HG02852 (cell line): ENCODE measurements at regions not wholly inside any gene's neighbourhood (a gene's known extent, or its start where the extent isn't known, plus 50 kb on each side); places are given as distances from the start of the nearest gene placed in this dataset.
"Not testable (repeated sequence)": the region's sequence is repeated elsewhere in the genome, so short reads cannot be mapped to it uniquely, and the experiment has no call there.

ENCODE experiments used
- ATAC-seq: cut with Tn5 transposase; IDR thresholded peaks from one replicate; pipeline ENCODE4 v1.9.1; 2021; ENCODE audit warnings: mild to moderate bottlenecking, moderate library complexity; ENCODE audit not compliant: unreplicated experiment

DNA sequence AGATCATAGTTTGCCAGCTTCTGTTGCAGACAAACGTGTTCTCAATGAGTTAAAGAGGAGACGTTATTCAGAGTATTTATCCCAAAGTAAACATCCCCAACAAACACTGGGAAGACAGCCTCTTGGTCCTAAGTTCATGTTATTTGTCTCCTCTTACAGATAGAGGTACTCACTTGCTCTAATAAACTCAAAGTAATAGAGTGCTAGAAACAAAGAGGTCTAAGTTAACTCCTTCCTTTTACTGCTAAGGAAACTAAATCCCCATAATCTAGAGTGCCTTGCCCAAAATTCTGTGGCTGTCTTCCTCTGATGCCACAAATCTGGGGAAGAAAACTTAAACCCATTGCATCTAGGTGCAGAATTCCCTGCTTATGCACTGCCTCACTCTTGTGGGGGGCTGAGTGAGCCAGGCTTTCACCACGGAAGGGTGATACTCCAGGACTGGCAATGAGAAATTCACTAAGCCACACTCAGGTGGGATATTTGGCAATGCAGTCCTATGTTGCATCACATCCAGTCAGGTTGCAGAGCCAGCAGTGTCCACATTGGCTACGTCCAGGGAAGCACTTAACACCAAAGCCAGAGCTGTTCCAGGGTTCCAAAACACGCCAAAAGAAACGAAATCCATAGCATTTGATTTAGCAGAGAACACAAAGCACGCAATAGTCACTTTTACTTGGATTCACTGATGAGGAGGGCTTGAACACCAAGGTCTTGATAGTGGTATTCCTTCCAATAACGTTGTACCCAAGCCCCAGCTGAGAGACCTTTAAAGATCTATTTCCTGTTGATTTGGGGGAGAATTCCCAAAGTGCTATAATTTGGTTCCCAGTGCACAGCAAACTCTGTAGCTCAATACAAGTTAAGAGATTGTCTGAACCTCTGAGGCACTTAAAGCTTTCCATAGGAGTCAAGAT lies 81.0 kb upstream of the FOXQ1 start:
- ATAC-seq, result no peak

DNA sequence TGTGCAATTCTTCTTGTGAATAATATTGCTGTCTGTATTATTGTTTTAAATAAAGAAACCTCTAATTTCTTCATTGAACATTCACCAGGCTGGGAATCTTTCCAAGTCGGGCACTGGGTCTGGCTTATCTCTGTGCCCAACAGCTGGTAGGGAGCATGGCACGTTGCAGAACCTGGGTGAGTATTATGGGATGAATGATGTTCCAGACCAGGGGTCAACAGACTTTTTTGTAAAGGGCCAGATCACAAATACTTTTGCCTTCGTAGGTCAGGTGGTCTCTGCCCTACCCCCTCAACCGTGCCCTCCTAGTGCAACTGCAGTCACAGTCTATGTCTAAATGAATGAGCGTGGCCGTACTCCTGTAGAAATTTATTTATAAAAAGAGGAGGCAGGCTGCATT lies 81.6 kb upstream of the FOXQ1 start:
- no peak for ATAC-seq

DNA sequence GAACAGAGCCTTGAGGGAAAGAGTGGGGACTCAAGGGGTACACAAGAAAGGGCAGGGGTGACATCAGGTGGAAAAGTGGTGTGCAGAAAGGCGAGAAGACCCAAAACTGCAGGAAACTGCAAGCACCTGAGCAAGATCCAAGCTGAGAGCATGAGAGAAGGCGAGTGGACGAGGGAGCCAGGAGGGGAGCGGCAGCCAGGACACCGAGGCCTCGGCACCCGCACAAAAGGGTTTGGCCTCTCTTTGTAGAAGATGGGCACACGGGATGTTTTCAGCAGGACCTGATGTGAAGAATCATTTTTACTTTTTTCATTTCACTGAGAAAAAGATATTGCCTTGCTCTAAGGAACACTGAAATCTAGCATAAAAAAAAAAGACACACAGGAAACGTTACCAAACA lies 82.1 kb upstream of the FOXQ1 start:
- ATAC-seq, result no peak

DNA sequence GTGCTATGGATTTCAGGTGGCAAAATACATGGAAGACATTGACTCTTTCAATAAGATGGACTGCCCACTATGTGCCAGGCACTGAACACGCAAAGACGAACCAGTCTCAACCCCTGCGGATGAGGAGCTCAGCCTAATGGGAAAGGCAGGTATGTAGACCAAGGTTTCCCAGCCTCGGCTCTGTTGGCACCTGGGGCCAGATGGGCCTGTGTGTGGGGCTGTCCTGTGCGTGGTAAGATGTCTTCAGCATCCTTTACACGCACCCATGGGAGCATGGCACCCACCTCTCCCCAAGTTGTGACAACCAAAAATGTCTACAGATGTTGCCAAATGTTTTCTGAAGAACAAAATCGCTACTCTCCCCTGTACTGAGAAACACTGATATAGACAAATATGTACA lies 82.6 kb upstream of the FOXQ1 start:
- ATAC-seq, result no peak

DNA sequence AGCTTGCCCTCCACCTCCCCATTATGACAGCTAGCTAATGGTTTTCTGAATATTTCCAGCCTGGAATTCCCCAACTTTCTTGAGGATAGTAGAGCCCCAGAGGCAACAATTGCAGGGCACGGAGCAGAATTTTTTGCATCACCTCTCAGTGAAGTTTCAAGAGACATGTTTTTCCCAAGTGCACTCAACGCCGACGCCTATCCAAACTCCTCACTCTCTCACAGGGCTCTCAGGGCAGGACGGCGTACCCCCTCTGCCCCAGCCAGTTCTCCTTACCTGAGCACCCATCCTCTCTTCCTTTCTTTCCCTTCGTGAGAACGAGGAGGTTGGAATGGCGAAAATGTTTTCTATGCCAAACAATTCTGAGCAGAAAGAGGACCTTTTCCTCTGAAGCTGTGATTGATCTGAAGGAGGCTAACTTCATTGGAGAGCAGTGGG lies 83.1 kb upstream of the FOXQ1 start:
- ATAC-seq, result no peak

DNA sequence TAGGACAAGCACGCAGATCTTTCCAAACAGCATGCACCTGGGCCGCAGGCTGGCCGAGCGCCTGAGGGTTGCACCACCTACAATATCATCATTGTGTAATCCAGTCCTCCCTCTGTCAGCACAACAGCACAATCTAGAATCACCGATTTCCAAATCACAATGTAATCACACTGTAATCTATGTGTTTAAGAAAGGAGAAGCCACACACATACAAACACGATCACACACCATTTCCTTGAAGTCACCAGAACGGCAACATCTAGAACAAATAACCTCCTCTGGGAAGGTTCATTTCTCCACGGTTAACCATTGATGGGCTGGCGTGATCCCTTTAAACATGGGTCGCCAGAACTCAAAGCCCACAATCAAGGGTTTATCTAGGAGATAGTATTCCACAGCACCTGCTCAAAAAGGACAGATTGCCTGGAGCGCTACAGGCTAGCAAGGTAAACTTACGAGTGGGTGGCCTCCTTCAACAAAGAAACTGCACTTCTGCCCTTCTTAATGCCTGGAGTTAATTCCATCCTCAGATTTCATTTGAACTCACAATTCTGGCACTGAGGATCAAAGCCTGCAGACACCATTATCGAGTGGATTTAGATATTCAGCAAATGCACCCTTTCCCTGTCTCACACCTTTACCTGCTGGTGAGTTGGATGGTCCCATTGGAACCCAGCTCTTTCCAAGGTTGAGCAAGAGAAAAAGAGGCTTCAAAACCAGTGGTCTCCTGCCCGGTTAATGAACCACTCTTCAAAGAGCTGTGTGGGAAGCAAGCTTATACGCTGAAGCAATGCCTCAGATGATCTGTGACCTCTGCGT lies 83.8 kb upstream of the FOXQ1 start:
- ATAC-seq, result no peak

DNA sequence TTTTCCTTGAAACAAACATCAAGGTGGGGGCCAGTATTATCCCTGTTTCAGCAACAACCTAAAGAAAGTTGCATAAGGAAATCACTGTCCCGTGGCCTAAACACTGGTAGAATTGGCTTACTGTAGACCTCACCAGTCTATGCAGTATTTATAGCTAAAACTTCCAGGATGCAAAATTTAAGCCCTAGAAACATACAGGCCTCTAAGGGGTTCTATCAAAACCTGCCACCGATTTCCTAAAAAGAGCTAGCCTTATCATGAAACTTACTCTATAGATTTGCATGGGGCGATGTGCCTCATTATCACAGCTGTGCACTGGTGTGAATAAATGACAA lies 84.3 kb upstream of the FOXQ1 start:
- ATAC-seq, result no peak

DNA sequence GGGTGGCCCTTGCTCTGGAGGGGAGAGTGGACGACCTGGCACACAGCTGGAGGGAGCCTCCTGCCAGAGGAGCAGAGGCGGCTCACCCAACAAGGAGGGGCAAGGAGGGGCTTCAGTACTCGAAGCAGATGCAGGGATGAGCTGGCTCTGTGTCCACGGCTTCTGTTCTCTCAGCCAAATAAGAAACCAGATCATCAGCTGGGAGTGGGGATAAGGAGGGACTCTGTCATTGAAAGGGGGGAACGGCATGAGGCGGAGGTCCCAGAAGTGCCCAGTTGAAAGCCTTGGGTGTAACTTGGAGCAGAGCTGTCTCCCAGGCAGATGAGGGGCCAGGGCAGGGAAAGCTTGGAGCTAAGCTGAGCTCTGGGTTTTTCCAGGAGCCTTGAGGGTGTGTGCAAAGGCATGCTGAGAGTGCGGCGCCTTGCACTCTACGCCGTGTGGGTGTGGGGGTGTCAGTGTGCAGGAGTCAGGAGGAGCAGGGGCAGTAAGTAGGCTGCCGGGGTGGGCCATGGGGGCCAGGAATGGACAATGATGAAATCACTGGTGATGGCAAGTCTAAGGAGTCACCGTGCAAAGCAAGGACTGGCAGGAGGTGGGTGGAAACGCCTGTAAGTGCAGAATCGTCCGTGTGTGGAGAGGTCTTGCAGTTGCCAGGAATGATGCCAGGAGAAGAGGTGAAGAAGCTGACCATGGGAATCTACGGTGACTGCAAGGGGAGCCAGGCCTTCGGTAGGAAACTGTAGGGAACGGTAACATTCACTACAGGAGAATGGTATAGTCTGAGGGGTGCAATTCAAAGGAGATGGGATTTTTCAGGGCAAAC lies 85.4 kb upstream of the FOXQ1 start:
- ATAC-seq, result no peak

DNA sequence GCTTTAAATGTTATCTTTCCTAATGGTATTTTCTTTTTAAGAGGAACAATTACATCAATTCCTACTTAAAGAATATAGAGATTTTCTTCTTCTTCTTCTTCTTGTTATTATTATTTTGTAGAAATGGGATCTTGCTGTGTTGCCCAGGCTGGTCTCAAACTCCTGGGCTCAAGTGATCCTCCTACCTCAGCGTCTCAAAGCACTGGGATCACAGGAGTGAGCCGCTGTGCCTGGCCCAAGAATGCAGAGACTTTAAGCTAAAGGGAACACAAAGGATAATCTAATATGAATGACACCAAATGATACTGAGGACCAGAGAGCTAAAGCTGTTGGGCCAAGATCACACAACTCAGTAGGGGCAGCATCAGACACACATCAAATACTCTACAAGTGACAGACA lies 87.4 kb upstream of the FOXQ1 start:
- ATAC-seq, result no peak

DNA sequence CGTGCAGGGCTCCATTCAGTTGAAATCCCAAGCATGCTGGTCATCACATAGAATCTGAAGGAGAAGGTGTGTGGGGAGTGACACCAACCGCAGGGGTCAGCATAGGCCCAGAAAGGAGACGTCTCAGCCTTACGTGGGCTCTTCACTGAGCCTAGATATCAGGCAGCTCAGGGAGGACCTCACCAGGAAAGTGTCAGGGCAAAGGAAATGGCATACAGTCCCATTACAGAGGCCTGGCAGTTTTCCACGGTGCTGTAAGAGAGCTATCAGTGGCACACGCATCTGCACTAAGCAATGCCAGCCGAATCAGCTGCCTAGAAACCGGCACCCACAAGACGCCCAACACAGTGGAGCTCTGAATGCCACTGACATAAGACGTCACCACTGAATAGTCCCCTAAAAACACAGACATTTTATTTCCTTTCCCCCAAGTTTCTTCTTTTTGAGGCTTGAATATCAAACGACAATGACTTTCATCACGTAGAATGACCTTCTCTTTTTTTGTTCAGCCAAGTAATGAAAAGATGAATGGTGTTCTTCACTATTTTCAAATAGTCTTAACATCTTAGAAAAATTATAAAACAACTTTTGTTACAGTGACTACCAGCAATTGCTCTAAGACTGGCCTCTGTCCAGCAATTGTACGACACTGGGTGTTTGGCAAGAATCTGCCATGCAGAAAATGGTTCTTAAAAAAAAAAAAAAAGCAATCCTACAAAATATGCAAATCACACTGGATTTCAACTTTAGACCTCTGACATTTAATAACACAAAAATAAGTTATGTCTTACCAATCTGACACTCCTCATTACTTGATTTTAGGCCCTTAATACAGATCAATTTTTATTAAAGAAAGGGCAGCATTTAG lies 88.9 kb upstream of the FOXQ1 start:
- ATAC-seq, result no peak

DNA sequence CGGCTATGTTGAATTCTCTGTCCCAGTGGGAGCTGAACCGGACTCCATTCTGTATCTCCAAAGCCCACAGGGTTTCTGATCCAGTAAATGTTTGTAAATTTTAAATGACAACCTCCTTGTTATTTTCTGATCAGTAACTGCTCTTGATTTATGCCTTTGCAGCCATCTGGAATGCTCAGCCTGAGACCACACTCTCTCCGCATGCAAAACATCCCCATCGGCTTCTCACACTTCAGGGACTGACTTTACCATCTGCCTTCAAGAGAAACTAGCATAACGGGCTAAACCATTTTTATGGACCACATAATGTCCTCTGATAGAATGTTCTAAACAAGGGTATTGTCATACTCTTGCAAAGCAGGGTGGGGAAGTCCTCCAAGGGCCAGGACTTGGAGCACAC lies 94.5 kb upstream of the FOXQ1 start:
- ATAC-seq, result no peak

DNA sequence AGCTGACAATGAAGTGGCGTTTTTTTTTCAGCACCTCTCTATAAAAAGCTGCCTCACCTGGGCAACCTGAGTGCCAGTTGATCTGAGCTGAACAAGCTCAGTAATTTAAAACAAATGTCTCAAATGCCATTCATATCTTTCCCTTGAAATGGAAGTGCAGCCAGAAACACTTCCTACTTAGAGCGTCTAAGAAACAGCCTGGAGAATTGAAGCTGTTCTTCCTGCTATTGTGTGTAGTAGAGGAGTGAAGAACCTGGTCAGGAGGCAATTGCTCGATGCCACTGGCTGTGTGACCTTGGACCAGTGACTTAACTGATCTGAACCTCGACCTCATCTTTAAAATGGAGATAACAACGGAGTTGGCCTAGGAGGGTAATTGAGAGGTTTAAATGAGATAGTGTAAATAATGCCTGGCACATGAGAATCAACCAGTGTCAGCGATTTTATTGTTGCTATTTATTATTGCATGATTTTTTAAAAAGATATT lies 95.4 kb upstream of the FOXQ1 start:
- no peak for ATAC-seq

DNA sequence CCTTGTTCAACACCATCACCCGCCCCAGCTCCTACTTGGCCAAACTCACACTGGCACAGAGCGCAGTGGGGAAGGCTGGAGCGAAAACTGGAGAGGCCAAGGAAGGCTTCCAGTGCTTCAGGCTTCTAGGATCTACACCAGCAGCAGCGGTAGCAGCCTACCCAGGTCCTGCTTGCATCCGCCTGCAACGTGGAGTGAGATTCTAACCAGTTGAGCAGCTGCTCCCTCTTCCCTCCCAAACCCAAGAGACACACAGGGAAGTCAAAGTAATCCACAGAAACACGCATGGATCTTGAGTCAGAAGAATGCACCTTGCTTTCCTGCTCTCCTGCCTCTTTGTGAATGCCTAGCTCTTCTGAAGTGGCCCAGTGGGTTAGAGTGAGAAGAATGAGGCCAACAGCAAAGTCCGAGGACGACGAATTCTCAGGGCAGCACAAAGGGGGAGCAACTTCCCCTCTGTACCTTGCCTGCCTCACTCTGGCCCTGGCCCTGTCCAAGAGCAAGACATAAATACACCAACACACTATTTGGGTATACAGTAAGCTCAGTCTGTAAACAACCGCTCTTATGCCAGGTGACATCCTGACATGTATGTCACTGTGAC lies 95.9 kb upstream of the FOXQ1 start:
- no peak for ATAC-seq

DNA sequence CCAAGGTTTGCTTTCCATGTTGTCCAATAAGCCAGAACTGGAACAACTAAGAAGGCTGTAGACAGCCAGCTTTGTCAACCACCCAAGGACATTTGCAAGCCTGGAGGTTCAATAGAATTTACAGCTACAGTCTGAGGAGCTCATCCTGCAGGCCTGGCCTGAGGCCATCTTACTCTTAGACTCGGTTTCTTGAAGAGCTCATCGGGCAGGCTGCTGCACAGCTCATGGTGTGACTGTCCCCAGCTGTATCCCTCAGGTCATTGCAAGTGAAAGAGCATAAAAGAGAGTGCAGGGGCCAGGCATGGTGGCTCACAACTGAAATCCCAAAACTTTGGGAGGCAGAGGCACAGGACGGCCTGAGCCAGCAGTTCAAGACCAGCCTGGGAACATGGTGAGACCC lies 96.9 kb upstream of the FOXQ1 start:
- no peak for ATAC-seq

DNA sequence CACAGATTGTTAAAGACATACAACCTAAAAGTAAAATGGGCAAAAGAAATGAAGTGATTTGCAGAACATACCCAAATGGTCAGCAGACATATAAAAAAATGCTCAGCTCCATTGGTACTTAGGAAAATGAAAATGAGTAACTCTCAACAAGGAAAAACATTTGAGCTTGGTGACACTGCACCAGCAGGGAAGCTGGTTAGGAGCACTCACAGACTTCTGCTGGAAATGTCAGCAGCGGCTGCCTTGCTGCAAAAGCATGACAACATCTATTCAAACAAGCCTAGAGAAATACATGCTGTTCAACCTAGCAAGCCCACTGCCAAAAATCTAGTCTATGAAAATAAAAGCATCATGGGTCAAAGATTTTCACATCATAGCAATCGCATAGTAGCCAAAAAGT lies 99.0 kb upstream of the FOXQ1 start:
- no peak for ATAC-seq

DNA sequence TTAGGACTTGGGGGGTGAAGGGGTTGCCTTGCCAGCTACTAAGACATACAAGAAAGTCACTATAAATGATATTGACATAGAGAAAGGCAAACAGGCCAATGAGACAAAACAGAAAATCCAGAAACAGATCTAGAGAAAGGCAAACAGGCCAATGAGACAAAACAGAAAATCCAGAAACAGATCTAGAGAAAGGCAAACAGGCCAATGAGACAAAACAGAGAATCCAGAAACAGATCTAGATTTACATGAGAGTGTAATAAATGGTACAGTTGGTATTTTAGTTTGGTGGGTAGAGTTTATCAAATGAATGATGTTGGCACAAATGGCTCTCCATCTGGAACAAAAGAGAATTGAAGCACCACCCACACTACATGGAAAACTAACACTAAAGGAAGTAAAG lies 99.8 kb upstream of the FOXQ1 start:
- ATAC-seq, result not testable (repeated sequence)

DNA sequence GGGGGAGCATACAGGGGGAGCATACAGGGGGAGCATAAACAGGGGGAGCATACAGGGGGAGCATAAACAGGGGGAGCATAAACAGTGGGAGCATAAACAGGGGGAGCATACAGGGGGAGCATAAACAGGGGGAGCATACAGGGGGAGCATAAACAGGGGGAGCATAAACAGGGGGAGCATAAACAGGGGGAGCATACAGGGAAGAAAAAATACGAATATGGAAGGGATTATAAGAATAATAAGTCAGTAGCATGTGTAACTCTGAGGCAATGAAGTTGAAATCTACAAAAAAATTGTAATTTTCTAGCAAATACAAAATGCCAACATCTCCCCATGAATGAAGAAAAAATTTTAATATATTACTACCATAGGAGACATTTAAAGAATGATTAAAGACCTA lies 101.3 kb upstream of the FOXQ1 start:
- ATAC-seq, result not testable (repeated sequence)

DNA sequence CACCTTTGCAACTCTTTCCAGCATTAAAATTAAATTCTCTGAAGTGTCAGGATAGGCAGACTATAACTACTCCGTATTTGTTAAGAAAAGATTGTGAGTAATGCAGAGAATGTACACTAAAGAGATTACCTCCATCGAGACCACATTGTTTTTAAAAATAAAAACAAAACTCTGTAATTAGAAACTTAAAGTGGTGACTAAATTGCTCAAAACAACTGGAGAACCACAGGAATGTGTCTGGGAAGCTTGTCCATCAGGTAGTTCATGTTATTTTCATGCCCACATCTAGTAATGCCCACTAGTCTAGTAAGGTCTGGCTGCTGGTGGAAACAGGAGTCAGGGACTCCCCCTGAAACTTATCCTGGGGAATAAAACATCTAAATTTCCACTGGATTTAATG lies 103.0 kb upstream of the FOXQ1 start:
- ATAC-seq, result no peak

DNA sequence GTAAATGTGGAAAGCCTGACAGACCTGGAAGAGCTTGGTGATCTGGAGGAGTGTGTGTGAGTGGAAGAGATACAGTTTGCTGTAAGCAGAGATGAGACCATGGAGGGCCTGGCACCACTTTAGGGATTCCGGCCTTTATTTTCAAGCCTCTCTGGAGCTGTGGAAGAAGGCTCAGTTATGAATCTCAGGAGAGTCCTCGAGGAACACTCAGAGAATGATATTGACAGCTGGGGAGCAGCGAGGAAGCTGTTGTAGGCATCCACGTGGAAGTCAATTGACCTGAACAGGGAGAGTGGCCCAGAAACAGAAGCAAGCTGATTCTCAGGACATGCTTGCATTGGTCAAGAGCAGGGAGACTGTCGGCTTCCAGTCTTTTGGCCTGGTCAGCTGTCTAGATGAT lies 108.4 kb upstream of the FOXQ1 start:
- ATAC-seq, result no peak

DNA sequence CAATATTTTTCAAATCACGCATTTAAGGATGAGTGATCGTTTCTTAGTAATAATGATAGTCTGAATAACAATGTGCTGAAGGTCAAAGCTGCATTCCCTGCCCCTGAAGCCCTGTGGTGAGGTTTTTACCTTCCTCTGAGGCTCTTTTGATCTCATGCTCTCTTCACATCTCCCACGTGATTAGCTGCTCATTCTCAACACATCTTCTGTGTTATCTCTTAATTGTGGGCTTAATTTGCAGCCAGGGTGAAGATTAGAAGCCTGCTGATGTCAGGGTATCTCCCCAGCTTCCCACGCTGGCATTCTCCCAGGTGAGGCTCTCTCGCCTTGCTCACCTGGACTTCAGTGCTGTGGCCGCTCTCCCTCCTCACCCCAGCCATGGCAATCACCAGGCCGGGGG lies 109.7 kb upstream of the FOXQ1 start:
- ATAC-seq, result no peak
